SK-N-SH treated with all-trans-retinoic acid at 6 μM for 48 hours (cell line): ENCODE measurements at regions not wholly inside any gene's neighbourhood (a gene's known extent, or its start where the extent isn't known, plus 50 kb on each side); places are given as distances from the start of the nearest gene placed in this dataset.

Experiments
- OSR1 ChIP-seq: fragments of 250-450 bp; sonication (Bioruptor Pico); IDR thresholded peaks from 2 replicates; pipeline ENCODE4 v1.8.0; 2022; ENCODE audit warnings: moderate library complexity, mild to moderate bottlenecking, inconsistent platforms
- RARB ChIP-seq: fragments of 250-450 bp; sonication (Bioruptor Pico); IDR thresholded peaks from 2 replicates; pipeline ENCODE4 v1.8.0; 2021; ENCODE audit warnings: mild to moderate bottlenecking, moderate library complexity
- SNAI2 ChIP-seq: fragments of 250-450 bp; sonication (Bioruptor Pico); IDR thresholded peaks from 2 replicates; pipeline ENCODE4 v1.5.0; 2020; ENCODE audit warnings: mild to moderate bottlenecking, moderate library complexity
- TOX ChIP-seq: fragments of 250-450 bp; sonication (Bioruptor Pico); IDR thresholded peaks from 2 replicates; pipeline ENCODE4 v1.8.0; 2021; ENCODE audit warnings: mild to moderate bottlenecking, moderate library complexity, borderline replicate concordance
- ZFP3 ChIP-seq: fragments of 250-450 bp; sonication (Bioruptor Pico); IDR thresholded peaks from 2 replicates; pipeline ENCODE4 v1.5.0; 2020; ENCODE audit warnings: mild to moderate bottlenecking, moderate library complexity
- ZFP30 ChIP-seq: fragments of 450-650 bp; formaldehyde crosslinking; IDR thresholded peaks from 2 replicates; pipeline ENCODE4 v1.5.0; 2022; ENCODE audit warnings: mild to moderate bottlenecking, moderate library complexity
- TF ChIP-seq, protein P1 (sequence below): fragments of 250-450 bp; sonication (Bioruptor Pico); IDR thresholded peaks from 2 replicates; pipeline ENCODE4 v1.5.0; 2020; ENCODE audit warnings: mild to moderate bottlenecking, moderate library complexity
- TF ChIP-seq, protein P2 (sequence below): fragments of 250-450 bp; sonication (Bioruptor Pico); IDR thresholded peaks from 2 replicates; pipeline ENCODE4 v1.8.0; 2020; ENCODE audit warnings: mild to moderate bottlenecking, moderate library complexity, borderline replicate concordance
- TF ChIP-seq, protein P3 (sequence below): fragments of 250-450 bp; sonication (Bioruptor Pico); IDR thresholded peaks from 2 replicates; pipeline ENCODE4 v1.5.1; 2020; ENCODE audit warnings: low read depth, mild to moderate bottlenecking, moderate library complexity

DNA sequence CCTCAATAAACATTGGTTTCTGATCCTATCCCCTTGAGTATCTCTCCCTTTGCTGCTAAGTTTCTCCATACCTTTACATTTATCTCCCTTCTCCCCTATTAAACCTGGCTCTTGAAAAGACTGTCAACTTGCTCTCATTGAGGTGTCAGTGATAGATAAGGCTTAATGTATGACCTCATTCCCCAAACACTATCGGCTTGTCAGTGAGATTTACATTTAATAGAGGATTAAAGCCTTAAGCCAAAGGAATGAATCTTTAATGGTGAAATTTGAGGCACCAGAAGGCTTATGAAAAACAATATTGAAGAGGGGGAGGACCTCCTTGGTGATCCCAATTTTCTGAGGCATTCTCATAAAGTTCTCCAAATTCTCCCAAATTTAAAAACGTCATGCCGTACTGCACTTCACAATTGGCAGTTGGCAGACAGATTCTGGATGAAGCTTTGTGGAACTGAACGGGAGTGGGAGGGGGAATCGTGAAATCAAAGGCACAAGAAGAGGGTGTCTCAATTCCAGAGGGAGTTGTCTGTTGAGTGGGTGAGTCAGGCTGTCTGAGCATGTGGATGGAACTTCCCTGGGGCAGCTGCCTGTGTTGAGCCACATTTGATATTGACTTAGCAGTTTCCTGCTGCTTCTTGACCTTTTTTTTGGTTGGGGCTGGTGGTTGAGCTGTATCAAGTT, 478.8 kb downstream of the NPIPA7 start:
- TF ChIP-seq ZFP30 (CRISPR knock-in tag) (no peak), RARB (CRISPR knock-in tag) (no peak), ZFP3 (no peak), SNAI2 (CRISPR knock-in tag) (no peak), TOX (CRISPR knock-in tag) (no peak), OSR1 (CRISPR knock-in tag) (no peak)
- TF ChIP-seq, protein P1, sequence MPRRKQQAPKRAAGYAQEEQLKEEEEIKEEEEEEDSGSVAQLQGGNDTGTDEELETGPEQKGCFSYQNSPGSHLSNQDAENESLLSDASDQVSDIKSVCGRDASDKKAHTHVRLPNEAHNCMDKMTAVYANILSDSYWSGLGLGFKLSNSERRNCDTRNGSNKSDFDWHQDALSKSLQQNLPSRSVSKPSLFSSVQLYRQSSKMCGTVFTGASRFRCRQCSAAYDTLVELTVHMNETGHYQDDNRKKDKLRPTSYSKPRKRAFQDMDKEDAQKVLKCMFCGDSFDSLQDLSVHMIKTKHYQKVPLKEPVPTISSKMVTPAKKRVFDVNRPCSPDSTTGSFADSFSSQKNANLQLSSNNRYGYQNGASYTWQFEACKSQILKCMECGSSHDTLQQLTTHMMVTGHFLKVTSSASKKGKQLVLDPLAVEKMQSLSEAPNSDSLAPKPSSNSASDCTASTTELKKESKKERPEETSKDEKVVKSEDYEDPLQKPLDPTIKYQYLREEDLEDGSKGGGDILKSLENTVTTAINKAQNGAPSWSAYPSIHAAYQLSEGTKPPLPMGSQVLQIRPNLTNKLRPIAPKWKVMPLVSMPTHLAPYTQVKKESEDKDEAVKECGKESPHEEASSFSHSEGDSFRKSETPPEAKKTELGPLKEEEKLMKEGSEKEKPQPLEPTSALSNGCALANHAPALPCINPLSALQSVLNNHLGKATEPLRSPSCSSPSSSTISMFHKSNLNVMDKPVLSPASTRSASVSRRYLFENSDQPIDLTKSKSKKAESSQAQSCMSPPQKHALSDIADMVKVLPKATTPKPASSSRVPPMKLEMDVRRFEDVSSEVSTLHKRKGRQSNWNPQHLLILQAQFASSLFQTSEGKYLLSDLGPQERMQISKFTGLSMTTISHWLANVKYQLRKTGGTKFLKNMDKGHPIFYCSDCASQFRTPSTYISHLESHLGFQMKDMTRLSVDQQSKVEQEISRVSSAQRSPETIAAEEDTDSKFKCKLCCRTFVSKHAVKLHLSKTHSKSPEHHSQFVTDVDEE, result no peak
- TF ChIP-seq, protein P2, sequence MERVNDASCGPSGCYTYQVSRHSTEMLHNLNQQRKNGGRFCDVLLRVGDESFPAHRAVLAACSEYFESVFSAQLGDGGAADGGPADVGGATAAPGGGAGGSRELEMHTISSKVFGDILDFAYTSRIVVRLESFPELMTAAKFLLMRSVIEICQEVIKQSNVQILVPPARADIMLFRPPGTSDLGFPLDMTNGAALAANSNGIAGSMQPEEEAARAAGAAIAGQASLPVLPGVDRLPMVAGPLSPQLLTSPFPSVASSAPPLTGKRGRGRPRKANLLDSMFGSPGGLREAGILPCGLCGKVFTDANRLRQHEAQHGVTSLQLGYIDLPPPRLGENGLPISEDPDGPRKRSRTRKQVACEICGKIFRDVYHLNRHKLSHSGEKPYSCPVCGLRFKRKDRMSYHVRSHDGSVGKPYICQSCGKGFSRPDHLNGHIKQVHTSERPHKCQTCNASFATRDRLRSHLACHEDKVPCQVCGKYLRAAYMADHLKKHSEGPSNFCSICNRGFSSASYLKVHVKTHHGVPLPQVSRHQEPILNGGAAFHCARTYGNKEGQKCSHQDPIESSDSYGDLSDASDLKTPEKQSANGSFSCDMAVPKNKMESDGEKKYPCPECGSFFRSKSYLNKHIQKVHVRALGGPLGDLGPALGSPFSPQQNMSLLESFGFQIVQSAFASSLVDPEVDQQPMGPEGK (CRISPR knock-in tag), result no peak
- TF ChIP-seq, protein P3, sequence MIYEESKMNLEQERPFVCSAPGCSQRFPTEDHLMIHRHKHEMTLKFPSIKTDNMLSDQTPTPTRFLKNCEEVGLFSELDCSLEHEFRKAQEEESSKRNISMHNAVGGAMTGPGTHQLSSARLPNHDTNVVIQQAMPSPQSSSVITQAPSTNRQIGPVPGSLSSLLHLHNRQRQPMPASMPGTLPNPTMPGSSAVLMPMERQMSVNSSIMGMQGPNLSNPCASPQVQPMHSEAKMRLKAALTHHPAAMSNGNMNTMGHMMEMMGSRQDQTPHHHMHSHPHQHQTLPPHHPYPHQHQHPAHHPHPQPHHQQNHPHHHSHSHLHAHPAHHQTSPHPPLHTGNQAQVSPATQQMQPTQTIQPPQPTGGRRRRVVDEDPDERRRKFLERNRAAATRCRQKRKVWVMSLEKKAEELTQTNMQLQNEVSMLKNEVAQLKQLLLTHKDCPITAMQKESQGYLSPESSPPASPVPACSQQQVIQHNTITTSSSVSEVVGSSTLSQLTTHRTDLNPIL (CRISPR knock-in tag), result no peak
